ENCODE measurements at regions not wholly inside any gene's neighbourhood (a gene's known extent, or its start where the extent isn't known, plus 50 kb on each side); places are given as distances from the start of the nearest gene placed in this dataset.
"Not testable (repeated sequence)": the region's sequence is repeated elsewhere in the genome, so short reads cannot be mapped to it uniquely, and the experiment has no call there.

DNA sequence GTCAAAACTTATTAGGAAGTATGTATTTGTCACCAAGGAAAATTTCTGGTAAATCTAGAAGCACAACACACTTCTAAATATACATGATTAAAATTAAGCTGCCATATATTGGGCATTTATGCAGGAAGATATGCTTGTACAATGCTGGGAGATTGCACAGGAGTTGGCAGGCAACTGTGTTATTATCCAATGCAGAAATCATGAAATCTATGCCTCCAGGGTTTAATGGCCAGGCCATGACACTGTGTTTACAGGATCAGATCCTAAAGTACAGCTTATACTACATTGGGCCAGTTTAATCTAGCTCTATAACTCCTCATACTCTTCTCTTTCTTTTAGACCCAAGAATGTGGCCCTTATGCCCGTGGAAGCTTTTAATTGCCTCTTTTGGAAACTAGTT, 391.4 kb upstream of the DPH6 start:
- no peak for DNase-seq

DNA sequence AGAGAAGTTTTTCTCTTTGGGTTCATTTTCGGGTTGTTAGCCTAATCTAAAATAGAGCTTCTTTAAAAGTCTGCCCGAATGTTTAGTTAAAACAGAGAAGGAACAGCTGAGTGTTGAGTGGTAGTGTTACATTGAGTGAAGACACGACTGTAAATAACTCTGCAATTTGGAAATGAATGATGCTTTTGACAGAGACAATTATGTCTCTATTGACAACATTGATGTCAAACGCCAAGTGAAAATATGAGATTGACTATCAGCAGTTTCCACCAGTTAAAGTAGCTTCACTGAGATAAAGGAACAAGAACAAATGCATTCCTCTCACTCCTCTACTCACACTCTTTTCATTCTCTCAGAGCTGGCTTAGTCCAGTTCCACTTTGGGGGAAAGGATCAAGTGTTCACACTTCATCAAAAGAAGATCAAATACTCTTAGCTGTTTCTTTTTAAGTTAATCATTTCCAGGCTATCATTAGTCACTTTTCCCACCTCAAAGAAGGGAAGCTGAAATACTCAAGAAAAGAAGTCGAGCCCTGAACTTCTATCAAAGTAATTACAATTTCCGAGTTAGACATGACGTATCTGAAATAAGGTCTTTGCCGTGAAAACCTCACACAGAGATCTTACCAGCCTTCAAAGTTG, 399.1 kb upstream of the DPH6 start:
- no peak for DNase-seq

DNA sequence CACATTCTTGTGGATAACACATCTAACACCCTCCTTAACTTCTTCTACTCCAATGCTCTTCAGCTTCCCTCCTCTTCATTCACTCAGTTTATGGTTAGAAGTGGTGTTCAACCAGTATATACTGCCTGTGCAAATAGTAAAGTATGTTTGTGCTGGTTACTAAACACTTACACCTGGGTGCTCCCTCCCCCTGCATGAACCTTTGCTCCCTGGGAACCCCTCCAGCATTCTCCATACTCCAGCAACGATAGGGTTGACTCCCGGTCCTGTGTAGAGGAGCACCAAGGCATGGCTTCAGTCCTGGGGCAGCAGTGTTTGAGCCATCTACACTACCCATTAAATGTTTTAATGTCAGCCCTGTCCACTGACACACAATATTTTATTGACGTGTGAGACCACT, 407.5 kb upstream of the DPH6 start:
- no peak for DNase-seq

DNA sequence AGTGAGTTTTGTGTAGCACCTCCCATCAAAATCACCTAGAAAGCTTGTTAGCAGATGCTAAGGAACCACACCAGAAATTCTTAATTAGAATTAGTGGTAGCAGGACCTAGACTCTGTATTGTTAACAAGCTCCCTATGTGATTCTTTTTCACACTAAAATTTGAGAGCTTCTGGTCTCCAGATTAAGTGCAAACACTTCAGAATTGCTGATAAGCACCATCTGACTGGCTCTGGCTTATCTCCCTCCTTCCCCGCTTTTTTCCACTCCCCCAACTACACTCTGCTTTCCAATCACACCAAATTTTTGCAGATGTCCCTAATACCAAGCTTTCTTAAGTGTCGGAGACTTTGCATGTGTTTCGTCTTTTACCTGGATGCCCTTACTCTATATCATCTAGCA, 410.1 kb upstream of the DPH6 start:
- DNase-seq, result no peak

DNA sequence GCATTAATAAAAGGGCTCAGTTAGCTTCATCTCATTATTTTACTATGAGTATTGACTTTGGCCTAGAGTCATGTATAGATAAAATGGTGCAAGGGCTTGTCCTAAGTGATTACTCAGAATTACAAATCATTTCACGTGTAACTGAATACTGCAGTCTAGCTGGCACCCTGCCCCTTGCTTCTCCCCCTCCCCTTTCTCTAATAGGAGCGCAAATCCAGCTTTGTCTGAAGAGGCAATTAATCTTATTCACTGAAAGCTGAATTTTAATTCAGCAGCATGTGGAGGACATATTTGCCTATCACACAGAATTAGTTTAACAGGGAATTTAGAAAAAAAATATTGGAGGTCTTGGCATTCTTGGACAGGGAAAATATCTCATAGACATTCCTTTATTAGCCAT, 412.1 kb upstream of the DPH6 start:
- DNase-seq, result no peak

DNA sequence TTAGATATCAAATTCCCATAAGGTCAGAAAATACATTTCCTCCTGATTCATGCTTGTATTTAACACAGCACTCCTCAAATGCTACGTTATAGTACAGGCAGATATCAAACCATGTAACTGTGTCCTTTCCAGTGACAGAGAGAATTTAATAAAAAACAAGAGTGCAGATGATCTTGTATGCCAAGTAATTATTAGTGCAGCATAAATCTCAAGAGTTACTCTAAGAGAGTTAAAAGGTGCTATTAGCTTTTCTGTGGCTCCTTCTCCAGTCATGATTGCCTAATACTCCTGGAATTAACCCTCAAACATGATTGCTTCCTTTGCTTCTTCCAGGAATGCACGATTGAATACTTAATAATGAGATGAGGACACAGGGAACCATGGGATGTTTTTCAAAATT, 413.0 kb upstream of the DPH6 start:
- DNase-seq, result no peak

DNA sequence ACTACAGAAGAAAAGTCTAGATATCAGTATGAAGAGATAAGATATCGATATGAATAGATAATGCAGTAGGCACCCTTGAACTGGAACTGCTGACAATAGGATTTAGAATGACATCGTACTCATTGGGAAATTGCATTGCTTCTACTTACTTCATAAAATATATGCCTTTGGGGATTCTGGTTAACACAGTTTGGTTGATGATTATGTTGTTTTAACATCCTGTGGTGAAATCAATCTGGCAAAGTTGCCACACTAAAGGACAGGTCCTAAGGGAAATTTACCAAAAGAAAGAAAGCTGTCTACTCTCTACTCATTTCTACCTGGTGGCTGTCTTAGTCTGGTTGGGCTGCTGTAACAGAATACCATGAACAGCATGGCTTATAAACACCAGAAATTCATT, 417.4 kb upstream of the DPH6 start:
- DNase-seq, result no peak

DNA sequence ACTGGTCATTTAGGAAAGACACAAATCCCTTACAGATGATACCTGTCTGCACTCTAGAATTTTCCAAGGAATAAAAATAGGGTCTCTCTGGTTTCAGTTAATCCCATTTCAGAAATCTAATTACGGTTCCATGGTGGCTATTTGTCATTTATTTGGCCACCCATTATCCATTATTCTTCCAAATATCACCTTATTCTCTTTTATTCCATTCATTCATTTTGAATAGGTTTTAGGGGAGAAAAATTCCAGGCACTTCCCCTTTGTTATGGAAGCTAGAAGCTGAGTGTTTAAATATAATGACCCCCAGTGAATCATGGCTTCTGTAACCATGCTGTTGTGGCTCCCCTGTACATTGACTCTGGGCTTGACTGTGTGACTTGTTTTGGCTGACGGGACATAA, 420.8 kb upstream of the DPH6 start:
- DNase-seq, result no peak

DNA sequence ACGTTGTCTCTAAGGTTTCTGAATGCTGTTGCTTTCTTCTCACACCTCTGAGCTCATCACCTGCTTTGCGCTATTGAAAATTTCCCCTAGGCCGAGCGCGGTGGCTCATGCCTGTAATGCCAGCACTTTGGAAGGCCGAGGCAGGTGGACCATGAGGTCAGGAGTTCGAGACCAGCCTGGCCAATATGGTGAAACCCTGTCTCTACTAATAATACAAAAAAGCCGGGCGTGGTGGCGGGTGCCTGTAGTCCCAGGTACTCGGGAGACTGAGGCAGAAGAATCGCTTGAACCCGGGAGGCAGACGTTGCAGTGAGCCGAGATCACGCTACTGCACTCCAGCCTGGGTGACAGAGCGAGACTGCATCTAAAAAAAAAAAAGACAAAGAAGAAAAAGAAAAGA, 422.0 kb upstream of the DPH6 start:
- DNase-seq, result not testable (repeated sequence)

DNA sequence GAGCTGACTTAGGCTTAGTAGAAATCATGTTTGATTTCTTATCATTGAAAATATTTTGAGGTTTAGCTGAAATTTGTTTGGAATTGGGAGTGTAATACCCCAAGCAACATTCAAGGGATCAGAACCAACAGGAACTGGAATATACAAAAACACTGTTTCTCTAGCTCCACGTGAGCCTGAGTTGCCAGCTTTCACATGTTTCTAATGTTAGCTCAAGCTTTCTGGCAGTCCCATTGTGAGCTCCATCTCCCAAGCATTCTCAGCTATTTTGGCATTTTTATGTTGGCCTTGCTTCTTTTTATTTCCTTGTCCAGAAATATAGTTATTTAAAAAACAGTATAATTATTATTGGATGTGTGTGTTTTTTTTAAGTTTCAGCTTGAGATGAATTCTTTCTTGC, 427.1 kb upstream of the DPH6 start:
- DNase-seq, result no peak

DNA sequence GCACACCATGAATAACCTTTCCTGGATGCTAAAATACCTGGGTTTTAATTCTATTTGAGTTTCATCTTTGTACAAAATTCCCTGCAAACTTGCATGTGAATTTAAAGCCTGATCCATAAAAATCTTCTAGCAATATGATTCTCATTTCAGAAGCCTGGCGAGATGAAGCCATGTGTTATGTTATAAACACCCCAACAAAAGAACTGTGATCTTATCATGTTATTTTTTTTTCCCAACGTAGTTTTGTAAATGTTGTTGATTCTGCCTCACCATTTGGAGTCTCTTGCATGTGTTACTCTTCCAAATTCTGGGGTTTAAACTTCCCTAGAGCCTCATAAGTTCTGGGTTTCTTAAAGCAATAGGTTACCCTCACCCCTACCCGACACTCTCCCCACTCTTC, 428.1 kb upstream of the DPH6 start:
- DNase-seq, result no peak

DNA sequence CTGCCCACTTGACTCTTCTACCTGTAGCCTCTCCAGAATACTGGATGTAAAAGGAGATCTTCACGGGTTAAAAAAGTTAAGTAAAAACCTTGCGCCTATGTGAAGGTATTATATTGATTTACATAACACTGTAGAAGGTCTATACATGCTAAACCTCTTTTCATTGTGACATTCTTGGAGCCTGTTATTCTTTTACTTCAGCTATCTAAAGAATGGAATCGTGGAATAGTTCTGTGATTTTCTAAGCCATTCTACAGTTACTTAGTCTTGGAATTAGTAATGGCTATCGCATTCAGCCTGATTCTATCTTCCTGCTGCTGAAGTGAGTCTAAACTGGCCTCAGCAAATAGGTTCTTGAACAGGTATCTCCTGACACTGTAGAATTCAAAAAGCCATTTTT, 430.0 kb upstream of the DPH6 start:
- no peak for DNase-seq

DNA sequence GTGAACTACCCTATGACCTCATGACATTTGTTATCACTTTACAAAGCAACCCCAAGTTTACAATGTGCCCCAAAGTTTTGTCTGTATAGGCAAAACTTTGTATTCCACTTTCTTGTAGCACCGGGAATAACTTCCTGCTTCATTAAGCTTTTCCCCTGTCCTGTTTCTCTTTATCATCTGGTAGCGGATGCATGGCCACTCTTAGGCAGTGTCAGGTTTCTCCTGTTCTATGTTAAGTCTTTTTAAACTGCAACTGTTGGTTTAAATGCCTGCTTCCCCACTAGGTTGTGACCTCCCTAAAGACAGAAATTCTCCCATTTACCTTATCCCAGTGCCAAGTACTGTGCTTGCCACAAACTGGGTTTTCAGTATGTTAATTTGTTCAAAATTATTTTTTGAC, 433.6 kb upstream of the DPH6 start:
- no peak for DNase-seq

DNA sequence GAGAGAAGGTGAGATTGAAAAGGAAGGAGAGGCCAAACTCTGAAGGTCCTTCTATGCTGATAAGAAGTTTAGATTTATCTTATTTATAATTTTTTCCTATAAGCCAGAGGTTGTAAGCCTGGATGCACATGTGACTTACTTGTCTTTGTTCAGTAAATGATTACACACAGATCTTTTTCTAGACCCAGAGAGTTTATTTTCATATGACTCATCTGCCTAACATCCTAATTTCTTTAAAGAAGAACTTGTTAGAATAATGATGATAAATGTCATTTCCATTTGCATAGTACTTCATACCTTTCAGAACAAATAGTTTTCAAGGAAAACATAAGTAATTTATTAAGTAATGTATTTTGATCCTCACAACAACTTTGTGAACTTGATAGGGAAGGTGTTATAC, 434.8 kb upstream of the DPH6 start:
- DNase-seq, result no peak

DNA sequence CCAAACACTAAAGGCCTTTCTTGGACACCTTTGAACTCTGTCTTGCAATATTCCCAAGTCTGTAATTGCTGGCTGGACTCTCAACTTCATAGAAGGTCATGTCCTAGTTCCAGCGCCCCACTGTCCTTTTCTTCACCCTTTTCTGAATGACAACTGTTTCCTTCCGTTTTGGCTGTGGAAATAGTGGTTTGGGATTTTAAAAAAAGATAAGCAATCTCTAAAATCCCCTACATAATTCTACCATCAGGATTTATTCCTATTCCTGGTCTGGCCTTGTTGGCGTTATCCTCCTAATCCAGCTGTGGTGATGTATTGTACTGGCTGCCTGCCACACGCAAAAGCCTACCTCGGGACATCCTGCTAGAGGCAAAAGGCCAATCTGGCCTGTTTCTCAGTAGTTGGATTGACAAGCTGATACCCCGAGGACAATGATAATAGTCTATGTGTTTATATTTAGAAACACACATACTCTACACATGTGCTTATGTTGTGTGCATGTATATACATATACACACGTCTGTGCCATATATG, 440.3 kb upstream of the DPH6 start:
- no peak for DNase-seq

DNA sequence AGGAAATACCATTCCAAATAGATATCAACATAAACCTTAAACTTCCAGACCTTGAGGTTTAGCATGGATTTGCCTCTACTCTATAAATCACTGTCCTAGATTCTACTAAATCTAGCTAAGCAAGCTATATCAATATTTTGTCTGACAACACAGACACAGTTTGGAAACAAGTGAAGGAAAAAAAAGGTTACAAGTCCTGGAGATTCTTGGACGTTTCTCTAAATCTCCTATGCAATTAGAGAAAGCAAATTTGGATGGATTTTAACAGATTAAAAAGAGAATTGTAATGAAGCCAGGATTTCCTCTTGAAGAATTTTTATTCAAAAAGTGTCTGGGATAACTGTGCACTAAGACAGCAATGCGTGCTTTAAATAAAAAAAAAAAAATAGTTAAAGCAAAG, 441.1 kb upstream of the DPH6 start:
- no peak for DNase-seq

DNA sequence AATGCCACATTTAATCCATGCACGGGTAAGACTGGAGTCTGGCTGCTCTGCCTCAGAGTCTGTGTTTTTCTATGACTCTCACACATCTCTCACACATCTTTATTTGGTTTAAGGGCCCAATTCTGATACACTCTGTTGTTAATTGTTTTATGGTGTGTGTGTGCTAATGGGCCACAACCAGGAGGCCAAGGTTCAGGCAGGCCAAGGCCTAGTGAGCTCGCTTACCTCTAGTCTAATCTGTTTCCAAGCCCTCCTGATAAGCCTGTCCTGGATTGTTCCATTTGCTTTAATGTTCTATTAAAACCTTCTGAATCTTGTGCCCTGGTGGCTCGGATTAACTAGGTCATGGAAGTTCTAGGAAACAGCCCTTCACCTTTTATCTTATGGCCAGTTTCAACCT, 445.4 kb upstream of the DPH6 start:
- DNase-seq, result no peak

DNA sequence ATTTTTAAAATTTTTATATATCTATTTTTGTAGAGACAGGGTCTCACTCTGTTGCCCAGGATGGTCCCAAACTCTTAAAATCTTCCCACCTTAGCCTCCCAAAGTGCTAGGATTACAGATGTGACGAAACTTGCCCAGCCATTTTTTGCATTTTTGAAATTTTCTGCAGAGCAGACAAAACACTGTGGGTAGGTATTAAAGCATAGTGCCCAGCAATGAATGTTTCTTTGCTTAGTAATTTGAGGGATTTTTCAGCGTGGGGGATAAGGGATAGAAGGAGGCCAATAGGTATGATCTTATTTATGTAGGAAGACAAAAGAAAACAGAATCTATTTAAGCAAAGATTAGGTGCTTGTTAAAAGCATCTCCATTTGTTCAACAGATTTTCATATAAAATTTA, 446.8 kb upstream of the DPH6 start:
- no peak for DNase-seq

DNA sequence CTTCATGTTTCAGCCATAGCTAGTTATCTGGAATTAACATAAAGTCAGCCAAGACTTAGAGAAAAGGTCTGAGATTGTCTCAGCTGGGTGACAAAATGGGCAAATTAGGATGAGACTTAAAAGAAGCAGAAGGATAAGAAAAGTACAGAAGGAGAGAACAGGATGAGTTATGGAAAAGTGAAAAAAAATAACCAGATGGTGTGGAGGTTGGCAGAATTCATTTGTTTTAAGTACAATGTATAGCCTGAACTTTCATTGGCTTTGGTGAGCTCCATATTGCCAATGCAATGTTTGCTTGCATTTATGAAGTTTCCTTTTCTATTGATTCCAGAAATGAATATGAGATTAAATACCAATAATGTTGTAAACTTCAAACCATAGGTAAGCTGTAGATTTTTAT, 447.2 kb upstream of the DPH6 start:
- no peak for DNase-seq

DNA sequence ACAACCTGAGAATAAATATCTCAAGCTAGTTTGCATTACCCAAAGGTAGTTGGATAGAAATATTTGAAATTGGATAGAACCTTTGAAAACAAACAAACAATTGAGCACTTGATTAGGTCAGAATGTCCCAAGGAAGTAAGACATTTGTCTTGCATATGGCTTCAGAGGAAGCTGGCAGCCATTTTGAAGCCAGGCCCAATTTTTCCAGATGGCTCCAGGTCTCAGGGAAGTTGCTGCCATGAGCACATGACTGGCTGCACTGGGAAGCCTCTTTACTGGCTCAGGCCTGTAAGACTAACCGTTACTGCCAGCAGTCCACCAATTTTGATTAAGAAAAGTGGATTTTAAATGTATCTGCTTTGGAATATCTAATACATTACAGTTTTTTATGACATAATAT, 448.9 kb upstream of the DPH6 start:
- DNase-seq, result no peak

DNA sequence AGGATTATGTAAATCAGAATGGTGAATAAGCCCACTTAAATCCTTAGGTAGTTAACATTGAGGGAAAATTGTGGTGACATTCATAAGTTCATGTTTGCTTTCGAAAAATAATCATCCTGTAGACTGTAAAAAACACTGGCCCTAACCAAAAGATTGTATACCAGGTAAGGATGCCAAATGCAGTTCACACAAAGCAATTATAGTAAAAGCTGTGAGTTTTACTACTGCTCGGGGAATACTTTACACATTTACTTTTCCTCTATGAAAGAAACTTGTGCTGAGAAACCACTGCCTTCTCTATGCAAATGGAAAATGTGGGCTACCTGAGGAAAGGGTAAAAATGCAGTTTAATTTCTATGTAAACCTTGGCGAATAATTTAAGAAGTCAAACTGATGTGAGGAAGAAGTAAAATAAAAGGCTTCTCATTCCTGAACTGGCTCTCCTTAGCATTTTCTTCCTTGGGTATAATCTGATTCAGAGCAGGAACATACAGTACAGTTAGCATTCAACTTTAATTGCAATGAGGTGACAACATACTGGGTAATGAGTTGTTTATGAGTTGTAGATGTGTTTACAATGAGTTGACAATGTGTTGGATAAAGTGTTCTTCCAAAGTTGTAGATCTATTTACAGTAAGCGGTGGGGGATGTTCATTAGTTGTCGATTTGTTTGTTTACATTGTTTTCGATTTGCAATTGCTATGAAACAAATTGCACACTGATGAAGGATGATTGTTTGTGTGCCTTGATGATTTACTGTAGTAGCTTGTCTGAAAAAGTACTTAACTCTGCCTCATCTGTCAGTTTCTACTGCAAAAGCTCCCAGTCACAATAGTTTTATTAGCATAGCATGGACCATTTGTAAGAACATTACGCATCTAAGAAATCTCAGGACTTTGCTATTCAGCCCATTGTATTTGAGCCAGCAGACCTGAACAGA, 453.0 kb upstream of the DPH6 start:
- no peak for DNase-seq

DNA sequence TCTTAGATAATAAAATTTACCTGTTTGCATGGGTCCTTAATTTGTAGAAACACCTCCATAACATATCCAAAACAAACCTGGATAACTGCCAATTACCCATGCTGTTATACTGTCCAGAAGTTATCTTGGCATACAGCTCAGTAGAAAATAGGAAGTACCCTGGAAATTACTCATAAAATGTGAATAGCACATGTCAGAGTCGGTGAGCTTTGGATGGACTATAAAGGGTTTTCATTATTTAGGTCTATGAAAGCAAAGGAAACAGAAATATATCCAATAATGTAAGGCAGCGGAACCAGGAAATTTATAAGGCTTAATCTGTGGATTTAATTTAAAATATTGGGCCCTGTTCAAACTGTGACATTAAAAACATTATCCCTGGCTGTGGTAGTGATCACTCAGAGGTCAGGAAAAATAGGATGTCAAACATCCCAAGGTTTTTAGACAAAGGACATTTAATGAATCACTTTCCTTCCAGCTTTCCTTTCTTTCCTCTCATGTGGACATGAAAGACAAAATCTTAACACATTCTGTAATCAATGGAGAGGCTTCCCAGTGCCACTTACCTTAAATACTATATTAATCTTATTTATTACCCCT, 459.0 kb upstream of the DPH6 start:
- no peak for DNase-seq

DNA sequence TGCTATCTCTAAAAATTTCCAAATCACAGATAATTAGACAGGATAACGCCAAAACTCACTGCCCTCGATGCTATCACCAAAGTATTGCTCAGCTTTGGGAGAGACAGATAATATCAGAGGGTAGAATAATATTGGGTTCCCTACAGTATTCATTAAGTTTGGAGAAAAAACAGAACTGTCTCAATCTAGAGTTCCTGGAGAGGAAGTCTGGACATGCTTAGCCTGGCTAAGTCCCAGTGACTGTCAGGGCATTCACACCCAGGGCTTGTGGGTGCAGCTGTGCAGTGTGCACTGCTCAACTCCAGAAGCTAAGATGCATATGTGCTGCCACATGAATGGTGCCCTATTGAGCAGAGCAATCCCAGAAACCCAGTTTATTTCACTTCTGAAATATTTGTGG, 459.6 kb upstream of the DPH6 start:
- DNase-seq, result no peak

DNA sequence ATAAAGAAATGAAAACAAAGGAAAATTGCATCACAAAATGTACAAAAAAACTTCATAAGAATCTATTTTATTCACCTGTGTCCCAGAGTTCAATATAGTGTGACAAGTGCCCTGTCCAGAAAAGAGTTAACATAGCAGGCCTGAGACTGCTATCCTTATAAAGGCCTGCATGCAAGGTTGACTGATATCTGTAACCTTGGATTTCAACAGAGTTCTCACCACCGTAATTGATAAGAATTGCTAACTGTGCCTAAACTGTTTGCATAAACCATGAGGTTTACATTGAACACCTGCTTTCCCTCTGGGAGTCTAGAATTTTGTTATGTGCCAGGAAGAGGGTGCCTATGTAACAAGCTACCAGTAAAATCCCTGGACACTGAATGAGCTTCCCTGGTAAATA, 461.7 kb upstream of the DPH6 start:
- no peak for DNase-seq
